OCI-LY7 (cell line): ENCODE measurements at regions not wholly inside any gene's neighbourhood (a gene's known extent, or its start where the extent isn't known, plus 50 kb on each side); places are given as distances from the start of the nearest gene placed in this dataset.
A peak's percentile ranks its signal among the peaks of the same experiment; 100 is the strongest.
"Not testable (repeated sequence)": the region's sequence is repeated elsewhere in the genome, so short reads cannot be mapped to it uniquely, and the experiment has no call there.

ENCODE experiments used
- BruUV-seq: library from RNA; stranded (reverse); fragments of 400-500 nt; replicated peaks from 2 replicates; lab custom pipeline; 2021; lab: Mats Ljungman, UMichigan
- CTCF ChIA-PET: fragments of 300-600 bp; sonication (Branson Sonifier 250); formaldehyde crosslinking; loops from one replicate; lab custom pipeline; 2022; ENCODE audit warnings: antibody characterized with exemption; ENCODE audit not compliant: unreplicated experiment; lab: Charles Lee
- POLR2A ChIA-PET: fragments of 300-600 bp; sonication (Branson Sonifier 250); formaldehyde crosslinking; loops from one replicate; lab custom pipeline; 2022; ENCODE audit warnings: antibody characterized with exemption; lab: Charles Lee
- DNase-seq: peaks from one replicate; pipeline ENCODE4 v3.0.0-alpha.2; 2015; ENCODE audit warnings: low spot score
- H2AFZ ChIP-seq: fragments of 200-600 bp; sonication (generic), shearing (Covaris generic); 2 replicates; pipeline ENCODE4 v1.6.1; 2014; ENCODE audit warnings: mild to moderate bottlenecking, antibody characterized with exemption, low read length, moderate library complexity
- H3K27ac ChIP-seq: fragments of 200-600 bp; sonication (generic); 2 replicates; pipeline ENCODE4 v1.5.1; 2014; ENCODE audit warnings: mixed run types, low read depth, mild to moderate bottlenecking, moderate library complexity, low read length, inconsistent platforms; ENCODE audit not compliant: poor library complexity, severe bottlenecking
- H3K36me3 ChIP-seq: fragments of 200-600 bp; sonication (generic); 2 replicates; pipeline ENCODE4 v1.6.1; 2014; ENCODE audit warnings: mild to moderate bottlenecking, antibody characterized with exemption, low read length, moderate library complexity, mixed read lengths; ENCODE audit not compliant: insufficient read depth
- H3K4me1 ChIP-seq: fragments of 200-600 bp; sonication (generic); 2 replicates; pipeline ENCODE4 v1.5.1; 2014; ENCODE audit warnings: mild to moderate bottlenecking, low read length; ENCODE audit not compliant: insufficient read depth, poor library complexity, severe bottlenecking
- H3K4me2 ChIP-seq: fragments of 200-600 bp; sonication (generic); 2 replicates; pipeline ENCODE4 v1.6.1; 2014; ENCODE audit warnings: mild to moderate bottlenecking, low read length
- H3K4me3 ChIP-seq: fragments of 200-600 bp; sonication (generic); 2 replicates; pipeline ENCODE4 v1.5.1; 2014; ENCODE audit warnings: mild to moderate bottlenecking, low read depth, low read length; ENCODE audit not compliant: poor library complexity, severe bottlenecking
- H3K79me2 ChIP-seq: fragments of 200-600 bp; sonication (generic); 2 replicates; pipeline ENCODE4 v1.6.1; 2016; ENCODE audit warnings: low read depth, mild to moderate bottlenecking, low read length, moderate library complexity, mixed read lengths; ENCODE audit not compliant: insufficient read depth
- H3K9me2 ChIP-seq: fragments of 200-600 bp; sonication (generic); 2 replicates; pipeline ENCODE4 v1.6.1; 2016; ENCODE audit warnings: mild to moderate bottlenecking, low read length, mixed read lengths; ENCODE audit not compliant: insufficient read depth
- H3K9me3 ChIP-seq: fragments of 200-600 bp; sonication (generic); 2 replicates; pipeline ENCODE4 v1.6.1; 2014; ENCODE audit warnings: mild to moderate bottlenecking, mixed run types, low read length, mixed read lengths
- H4K20me1 ChIP-seq: fragments of 200-600 bp; sonication (generic); 2 replicates; pipeline ENCODE4 v1.6.1; 2014; ENCODE audit warnings: mild to moderate bottlenecking, antibody characterized with exemption, low read length, moderate library complexity, mixed read lengths; ENCODE audit not compliant: insufficient read depth
- CTCF ChIP-seq: fragments of 200-600 bp; sonication (generic); conservative IDR thresholded peaks from 2 replicates; pipeline ENCODE4 v1.5.1; 2014; ENCODE audit warnings: mild to moderate bottlenecking, antibody characterized with exemption, low read length, moderate library complexity, mixed read lengths
- EZH2phosphoT487 ChIP-seq: fragments of 200-600 bp; sonication (generic); IDR thresholded peaks from 2 replicates; pipeline ENCODE4 v1.6.1; 2018; ENCODE audit warnings: low read depth, borderline replicate concordance, mild to moderate bottlenecking, mixed run types, antibody characterized with exemption, low read length, moderate library complexity, mixed read lengths
- intact Hi-C: fragments of 100-400 bp; cut with micrococcal nuclease; formaldehyde crosslinking; loops from one replicate; pipeline ENCODE4 v1.10.0; 2022; ENCODE audit not compliant: unreplicated experiment

GRCh38 chr6:131443014-131443413, 130.0 kb upstream of the ARG1 start:
- intact Hi-C loops, result no loop called here
- Histone ChIP-seq H2AFZ (peak overlapping the region; percentile 74), H3K9me3 (peaks cover 12% of the 10 kb centered on the region; the same call in 1 of the 2 replicates), H4K20me1 (no peaks in the 10 kb centered on the region), H3K4me1 (peaks cover 27% of the 10 kb centered on the region), H3K9me2 (no peaks in the 10 kb centered on the region), H3K4me3 (peak overlapping the region; percentile 42), H3K79me2 (no peaks in the 10 kb centered on the region), H3K36me3 (no peaks in the 10 kb centered on the region), H3K27ac (no peak overlapping the region), H3K4me2 (peak overlapping the region; percentile 45)
- CTCF ChIA-PET, result no interaction called here
- DNase-seq, result no peak
- no TSS peak for BruUV-seq
- POLR2A ChIA-PET, result no interaction called here
- TF ChIP-seq CTCF, result no peak
- no peak for TF ChIP-seq EZH2phosphoT487

GRCh38 chr6:131443514-131443913, 129.5 kb upstream of the ARG1 start:
- BruUV-seq, result no TSS peak
- POLR2A ChIA-PET, result interaction anchor here (1.0 to 1.7 kb wide), 2 partner anchors 9 to 13 kb away, joined by 3 to 7 read pairs; no protein-coding TSS in a partner anchor
- peaks cover 32% of the 10 kb centered on the region for H3K4me1 ChIP-seq
- peak; percentile 60 for DNase-seq
- H3K36me3 ChIP-seq, result no peaks in the 10 kb centered on the region
- peak overlapping the region; percentile 74 for H2AFZ ChIP-seq
- H3K9me2 ChIP-seq, result no peaks in the 10 kb centered on the region
- peak overlapping the region; percentile 42 for H3K4me3 ChIP-seq
- H3K79me2 ChIP-seq, result no peaks in the 10 kb centered on the region
- H3K4me2 ChIP-seq, result peak overlapping the region; percentile 45
- H3K27ac ChIP-seq, result no peak overlapping the region
- no peak for TF ChIP-seq EZH2phosphoT487
- no peak for TF ChIP-seq CTCF
- intact Hi-C loops, result no loop called here
- CTCF ChIA-PET, result no interaction called here
- H4K20me1 ChIP-seq, result no peaks in the 10 kb centered on the region
- H3K9me3 ChIP-seq, result peaks cover 7% of the 10 kb centered on the region; the same call in 1 of the 2 replicates

GRCh38 chr6:131445356-131445755, 127.7 kb upstream of the ARG1 start:
- H4K20me1 ChIP-seq, H3K4me2 ChIP-seq, H3K4me3 ChIP-seq, BruUV-seq, H3K27ac ChIP-seq, CTCF ChIA-PET, intact Hi-C loops, H3K36me3 ChIP-seq, H3K9me2 ChIP-seq, DNase-seq, H3K79me2 ChIP-seq, H2AFZ ChIP-seq, H3K9me3 ChIP-seq, POLR2A ChIA-PET: not testable (repeated sequence)
- H3K4me1 ChIP-seq, result peaks cover 39% of the 10 kb centered on the region
